T-cell (primary cell): ENCODE measurements at regions not wholly inside any gene's neighbourhood (a gene's known extent, or its start where the extent isn't known, plus 50 kb on each side); places are given as distances from the start of the nearest gene placed in this dataset.
"Not testable (repeated sequence)": the region's sequence is repeated elsewhere in the genome, so short reads cannot be mapped to it uniquely, and the experiment has no call there.

Experiments
- ATAC-seq, 4 experiments: fragments of 200-7000 bp in 3 of 4; fragments of 150-1000 bp in 1 of 4; cut with Tn5 transposase; replicated peaks in 1 of 4; 1 replicate in 3 of 4; 2 replicates in 1 of 4; pipeline ENCODE4 v1.10.0; 2021; ENCODE audit warnings: moderate library complexity in 3 of 4, mild to moderate bottlenecking in 2 of 4, moderate number of reproducible peaks in 1 of 4
- CTCF ChIA-PET, 2 donors: fragments of 300-600 bp; sonication (Branson Sonifier 250); formaldehyde crosslinking; loops; one replicate each; lab custom pipeline; 2022; ENCODE audit warnings: antibody characterized with exemption in 2 of 2; lab: Charles Lee
- POLR2A ChIA-PET, 2 donors: fragments of 300-600 bp; sonication (Branson Sonifier 250); formaldehyde crosslinking; loops; one replicate each; lab custom pipeline; 2022; ENCODE audit warnings: antibody characterized with exemption in 2 of 2; lab: Charles Lee
- DNase-seq, 35 experiments: peaks; one replicate each; pipeline versions ENCODE4 v3.0.0 to v3.0.0-alpha.2; 2013 to 2023
- H3K27ac ChIP-seq: one replicate; pipeline ENCODE4 v1.5.1; 2013; ENCODE audit warnings: low read length
- H3K27me3 ChIP-seq, 2 experiments: replicated peaks in 1 of 2; 1 replicate in 1 of 2; 2 replicates in 1 of 2; pipeline versions ENCODE4 v1.6.1 to v1.7.0; 2013; ENCODE audit warnings: low read length in 1 of 2, mixed read lengths in 1 of 2; ENCODE audit not compliant: control insufficient read depth in 2 of 2, insufficient read depth in 2 of 2; ENCODE audit errors: extremely low read depth in 1 of 2
- H3K36me3 ChIP-seq, 2 donors: 1 replicate in 1 of 2; 2 replicates in 1 of 2; pipeline versions ENCODE4 v1.6.1 to v1.7.0; 2013; ENCODE audit warnings: low read length in 1 of 2; ENCODE audit not compliant: control insufficient read depth in 2 of 2, insufficient read depth in 1 of 2; ENCODE audit errors: extremely low read depth in 1 of 2
- H3K4me1 ChIP-seq, 2 experiments: 1 replicate in 1 of 2; 2 replicates in 1 of 2; pipeline versions ENCODE4 v1.6.1 to v1.7.0; 2013; ENCODE audit warnings: low read length in 2 of 2, mixed read lengths in 1 of 2; ENCODE audit not compliant: insufficient read depth in 2 of 2, control insufficient read depth in 1 of 2; ENCODE audit errors: extremely low read depth in 1 of 2
- H3K4me3 ChIP-seq, 2 donors: 1 replicate in 1 of 2; 2 replicates in 1 of 2; pipeline versions ENCODE4 v1.5.1 to v1.7.0; 2013; ENCODE audit warnings: mild to moderate bottlenecking in 2 of 2, low read length in 1 of 2, moderate library complexity in 1 of 2; ENCODE audit not compliant: control insufficient read depth in 1 of 2; ENCODE audit errors: extremely low read depth in 1 of 2
- H3K9me3 ChIP-seq: 2 replicates; pipeline ENCODE4 v1.7.0; 2013
- H3K27ac Mint-ChIP-seq, 2 donors: one replicate each; pipeline ENCODE4 v1.8.0; 2020 to 2021; ENCODE audit warnings: mild to moderate bottlenecking in 2 of 2, mixed read lengths in 2 of 2
- H3K27me3 Mint-ChIP-seq, 2 donors: one replicate each; pipeline ENCODE4 v1.8.0; 2021 to 2022; ENCODE audit warnings: mixed read lengths in 2 of 2
- H3K36me3 Mint-ChIP-seq: one replicate; pipeline ENCODE4 v1.8.0; 2021; ENCODE audit warnings: mixed read lengths
- H3K4me1 Mint-ChIP-seq, 3 donors: one replicate each; pipeline ENCODE4 v1.8.0; 2020 to 2022; ENCODE audit warnings: mixed read lengths in 3 of 3, mild to moderate bottlenecking in 1 of 3
- H3K4me3 Mint-ChIP-seq, 3 donors: one replicate each; pipeline ENCODE4 v1.8.0; 2020 to 2022; ENCODE audit warnings: mild to moderate bottlenecking in 3 of 3, mixed read lengths in 3 of 3, moderate library complexity in 3 of 3
- H3K9me3 Mint-ChIP-seq, 3 donors: one replicate each; pipeline ENCODE4 v1.8.0; 2020 to 2022; ENCODE audit warnings: mixed read lengths in 3 of 3
- WGBS: methylation state at CpG from one replicate; pipeline ENCODE4 v1.1.5; 2013; ENCODE audit warnings: missing lambda C conversion rate; ENCODE audit not compliant: insufficient coverage; 5-methylcytosine and 5-hydroxymethylcytosine counted together

- H3K36me3 ChIP-seq, H3K27me3 Mint-ChIP-seq, H3K4me3 Mint-ChIP-seq, H3K27ac ChIP-seq, H3K36me3 Mint-ChIP-seq, POLR2A ChIA-PET, ATAC-seq, DNase-seq, CTCF ChIA-PET, H3K9me3 Mint-ChIP-seq, H3K9me3 ChIP-seq, H3K4me1 Mint-ChIP-seq, H3K4me1 ChIP-seq, H3K4me3 ChIP-seq, H3K27me3 ChIP-seq, H3K27ac Mint-ChIP-seq: not testable (repeated sequence)
- WGBS: 85% methylated on average over 4 of the region's 10 CpGs
Observed at GRCh38 chr4:3588517-3589194, 56.4 kb upstream of the LRPAP1 start.

- H3K4me1 ChIP-seq, H3K9me3 Mint-ChIP-seq, H3K27me3 Mint-ChIP-seq, H3K27ac ChIP-seq, POLR2A ChIA-PET, H3K4me3 ChIP-seq, H3K27ac Mint-ChIP-seq, H3K27me3 ChIP-seq, H3K36me3 ChIP-seq, CTCF ChIA-PET, ATAC-seq, H3K4me1 Mint-ChIP-seq, H3K4me3 Mint-ChIP-seq, DNase-seq, H3K36me3 Mint-ChIP-seq, H3K9me3 ChIP-seq: not testable (repeated sequence)
- 93% methylated on average over 8 of the region's 10 CpGs for WGBS
Observed at GRCh38 chr4:3586596-3586995, 54.4 kb upstream of the LRPAP1 start.

- H3K27me3 Mint-ChIP-seq, ATAC-seq, H3K27me3 ChIP-seq, H3K4me3 ChIP-seq, H3K9me3 ChIP-seq, H3K27ac Mint-ChIP-seq, POLR2A ChIA-PET, H3K4me1 Mint-ChIP-seq, CTCF ChIA-PET, H3K4me1 ChIP-seq, H3K36me3 Mint-ChIP-seq, H3K4me3 Mint-ChIP-seq, DNase-seq, H3K36me3 ChIP-seq, H3K9me3 Mint-ChIP-seq, H3K27ac ChIP-seq: not testable (repeated sequence)
- WGBS: 0% methylated on average over 1 of the region's 7 CpGs
Observed at GRCh38 chr4:3585567-3585966, 53.3 kb upstream of the LRPAP1 start.

- WGBS: 40% methylated on average over 2 of the region's 5 CpGs
- Histone ChIP-seq H3K4me3 (no peak overlapping the region), H3K27me3 (peaks cover 0 to 7% of the 10 kb centered on the region in 2 experiments), H3K9me3 (no peaks in the 10 kb centered on the region), H3K36me3 (no peaks in the 10 kb centered on the region), H3K4me1 (no peaks in the 10 kb centered on the region), H3K27ac (no peak overlapping the region)
- Mint-ChIP-seq H3K36me3 (no peaks in the 10 kb centered on the region), H3K9me3 (peaks cover 0 to 4% (median 0%) of the 10 kb centered on the region in 3 donors), H3K27ac (no peak overlapping the region), H3K27me3 (peaks cover 2 to 19% of the 10 kb centered on the region in 2 donors), H3K4me3 (no peak overlapping the region), H3K4me1 (peaks cover 3 to 7% (median 3%) of the 10 kb centered on the region in 3 donors)
- ChIA-PET POLR2A (no interaction called here), CTCF (no interaction called here)
- ATAC-seq (no peak), DNase-seq (no peak)
Observed at GRCh38 chr4:3582091-3582475, 49.9 kb upstream of the LRPAP1 start.
